HG03039 (cell line): ENCODE measurements at regions not wholly inside any gene's neighbourhood (a gene's known extent, or its start where the extent isn't known, plus 50 kb on each side); places are given as distances from the start of the nearest gene placed in this dataset.
"Not testable (repeated sequence)": the region's sequence is repeated elsewhere in the genome, so short reads cannot be mapped to it uniquely, and the experiment has no call there.

Experiments used
- ATAC-seq: cut with Tn5 transposase; IDR thresholded peaks from one replicate; pipeline ENCODE4 v1.9.1; 2021; ENCODE audit warnings: mild to moderate bottlenecking, moderate library complexity; ENCODE audit not compliant: unreplicated experiment

DNA sequence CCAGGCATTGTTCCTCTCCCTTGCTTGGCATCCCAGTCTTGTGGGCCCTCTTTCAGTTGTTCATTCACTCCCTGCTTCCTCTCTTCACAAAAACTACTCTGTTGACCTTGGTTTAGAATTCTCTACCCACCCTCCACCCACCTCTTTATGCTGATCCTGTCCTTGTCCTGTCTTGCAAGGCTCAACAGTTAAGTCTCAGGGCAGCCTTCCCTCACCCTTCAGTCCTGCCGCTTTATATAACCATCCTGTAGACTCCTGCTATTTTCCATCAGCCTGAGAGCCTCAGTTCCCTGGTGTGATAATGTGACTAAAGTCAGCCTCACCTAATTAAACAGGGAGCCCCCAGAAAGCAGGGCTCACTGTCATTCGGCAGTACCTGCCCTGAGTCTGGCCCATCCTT is 1763.0 kb downstream of the SPATA31A7 start:
- not testable (repeated sequence) for ATAC-seq
